Endothelial cell of umbilical vein (primary cell): ENCODE measurements at regions not wholly inside any gene's neighbourhood (a gene's known extent, or its start where the extent isn't known, plus 50 kb on each side); places are given as distances from the start of the nearest gene placed in this dataset.

ENCODE experiments used
- CTCF ChIP-seq, 2 donors: IDR thresholded peaks; 1 replicate in 1 of 2; 2 replicates in 1 of 2; pipeline ENCODE4 v1.5.1; 2011; ENCODE audit warnings: low read length in 2 of 2, mild to moderate bottlenecking in 2 of 2, moderate library complexity in 2 of 2, control low read depth in 1 of 2, inconsistent platforms in 1 of 2, low read depth in 1 of 2; ENCODE audit not compliant: insufficient read depth in 1 of 2; ENCODE audit errors: extremely low read depth in 1 of 2
- EZH2 ChIP-seq: IDR thresholded peaks from 2 replicates; pipeline ENCODE4 v1.6.1; 2012; ENCODE audit warnings: borderline replicate concordance, low read depth, mild to moderate bottlenecking, moderate library complexity, low read length, inconsistent platforms; ENCODE audit not compliant: severe bottlenecking
- JUN ChIP-seq: IDR thresholded peaks from 2 replicates; pipeline ENCODE4 v1.6.1; 2011; ENCODE audit warnings: borderline replicate concordance, low read depth; ENCODE audit not compliant: insufficient read length, insufficient read depth
- MAX ChIP-seq: IDR thresholded peaks from 2 replicates; pipeline ENCODE4 v1.6.1; 2011; ENCODE audit not compliant: insufficient read depth, insufficient read length
- POLR2A ChIP-seq: IDR thresholded peaks from 2 replicates; pipeline ENCODE4 v1.6.1; 2012; ENCODE audit warnings: low read depth, mild to moderate bottlenecking, control low read depth, low read length
- POLR2AphosphoS5 ChIP-seq: IDR thresholded peaks from 2 replicates; pipeline ENCODE4 v1.6.1; 2012; ENCODE audit warnings: low read depth, mild to moderate bottlenecking, control low read depth, low read length, moderate library complexity; ENCODE audit not compliant: insufficient read depth

- TF ChIP-seq CTCF (IDR thresholded peaks at IDR 0.05; ENCODE audit: extremely low read depth in 1 of 2, insufficient read depth in 1 of 2, low read depth in 1 of 2, low read length in 2 of 2): no peak
- TF ChIP-seq EZH2: no peak
- TF ChIP-seq POLR2A: no peak
- TF ChIP-seq MAX: no peak
- no peak for TF ChIP-seq POLR2AphosphoS5
- no peak for TF ChIP-seq JUN
Observed at GRCh38 chr2:145034511-145034910, 514.6 kb upstream of the ZEB2 start.
